Uterus (tissue), 2 donors: ENCODE measurements at regions not wholly inside any gene's neighbourhood (a gene's known extent, or its start where the extent isn't known, plus 50 kb on each side); places are given as distances from the start of the nearest gene placed in this dataset.

Experiments
- POLR2A ChIP-seq, 2 donors: fragments of 450-650 bp; IDR thresholded peaks; one replicate each; pipeline ENCODE4 v1.6.1; 2016; ENCODE audit warnings: antibody characterized with exemption in 2 of 2, mild to moderate bottlenecking in 1 of 2, moderate library complexity in 1 of 2
- TF ChIP-seq, protein P1 (sequence below), 4 experiments: fragments of 200-600 bp in 2 of 4; fragments of 450-650 bp in 2 of 4; sonication (generic) in 2 of 4; IDR thresholded peaks; one replicate each; pipeline ENCODE4 v1.5.1; 2016 to 2019; ENCODE audit warnings: antibody characterized with exemption in 4 of 4, mild to moderate bottlenecking in 2 of 4, moderate library complexity in 1 of 4

DNA sequence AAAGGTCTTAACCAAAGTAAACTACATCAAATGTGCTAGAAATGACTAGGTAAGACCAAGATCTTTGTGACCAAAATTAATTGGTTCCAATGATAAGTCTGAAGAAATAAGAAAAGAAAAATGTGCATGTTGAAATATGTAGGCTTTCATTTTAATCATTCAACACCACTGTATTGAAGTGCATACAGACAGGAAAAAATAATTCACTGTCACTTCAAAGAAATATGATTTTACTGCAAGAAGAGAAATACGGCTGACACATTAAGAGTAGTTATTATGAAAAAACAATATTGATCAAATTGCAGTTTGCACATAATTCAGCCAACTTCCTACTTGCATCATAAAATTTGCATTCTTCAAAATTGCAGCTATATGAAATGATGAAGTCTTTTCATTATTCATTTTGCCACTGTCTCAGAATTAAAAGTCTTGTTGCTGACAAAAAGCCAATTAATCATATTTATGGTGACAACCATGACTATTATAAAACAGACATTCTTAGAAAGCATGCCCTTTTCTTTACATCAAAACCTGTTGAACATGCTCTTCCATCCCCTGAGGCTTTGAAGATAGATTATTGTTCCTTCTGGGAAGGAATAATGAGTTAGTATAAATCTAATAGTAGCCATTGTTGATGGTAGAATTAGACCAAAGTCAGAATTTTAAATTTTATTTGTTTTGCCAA, 405.9 kb upstream of the MAD2L1 start:
- TF ChIP-seq, protein P1, sequence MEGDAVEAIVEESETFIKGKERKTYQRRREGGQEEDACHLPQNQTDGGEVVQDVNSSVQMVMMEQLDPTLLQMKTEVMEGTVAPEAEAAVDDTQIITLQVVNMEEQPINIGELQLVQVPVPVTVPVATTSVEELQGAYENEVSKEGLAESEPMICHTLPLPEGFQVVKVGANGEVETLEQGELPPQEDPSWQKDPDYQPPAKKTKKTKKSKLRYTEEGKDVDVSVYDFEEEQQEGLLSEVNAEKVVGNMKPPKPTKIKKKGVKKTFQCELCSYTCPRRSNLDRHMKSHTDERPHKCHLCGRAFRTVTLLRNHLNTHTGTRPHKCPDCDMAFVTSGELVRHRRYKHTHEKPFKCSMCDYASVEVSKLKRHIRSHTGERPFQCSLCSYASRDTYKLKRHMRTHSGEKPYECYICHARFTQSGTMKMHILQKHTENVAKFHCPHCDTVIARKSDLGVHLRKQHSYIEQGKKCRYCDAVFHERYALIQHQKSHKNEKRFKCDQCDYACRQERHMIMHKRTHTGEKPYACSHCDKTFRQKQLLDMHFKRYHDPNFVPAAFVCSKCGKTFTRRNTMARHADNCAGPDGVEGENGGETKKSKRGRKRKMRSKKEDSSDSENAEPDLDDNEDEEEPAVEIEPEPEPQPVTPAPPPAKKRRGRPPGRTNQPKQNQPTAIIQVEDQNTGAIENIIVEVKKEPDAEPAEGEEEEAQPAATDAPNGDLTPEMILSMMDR (IDR thresholded peaks at IDR 0.05), result no peak
- TF ChIP-seq POLR2A (IDR thresholded peaks at IDR 0.05), result no peak
